HepG2 (cell line): ENCODE measurements at regions not wholly inside any gene's neighbourhood (a gene's known extent, or its start where the extent isn't known, plus 50 kb on each side); places are given as distances from the start of the nearest gene placed in this dataset.
A peak's percentile ranks its signal among the peaks of the same experiment; 100 is the strongest.

ENCODE experiments used
- ATAC-seq: fragments of 200-7000 bp; cut with Tn5 transposase; 3 replicates; pipeline ENCODE4 v1.9.1; 2020; ENCODE audit warnings: mild to moderate bottlenecking, moderate library complexity
- BruUV-seq: library from RNA; stranded (reverse); fragments of 400-500 nt; replicated peaks from 2 replicates; lab custom pipeline; 2021; lab: Mats Ljungman, UMichigan
- CTCF ChIA-PET: fragments of 300-600 bp; formaldehyde crosslinking; extraction: SDS; loops from one replicate; lab custom pipeline; 2021; ENCODE audit warnings: low total read pairs, inconsistent platforms, low intra/inter-chr PET ratio; lab: Yijun Ruan, JAX
- POLR2A ChIA-PET: fragments of 350-600 bp; sonication (Branson Sonifier 250); formaldehyde crosslinking; loops from one replicate; lab custom pipeline; 2020; ENCODE audit warnings: antibody characterized with exemption, inconsistent platforms; lab: Yijun Ruan, JAX
- DNase-seq: peaks from one replicate; pipeline ENCODE4 v3.0.0-alpha.2; 2015; ENCODE audit warnings: low spot score
- FAIRE-seq: peaks from 3 replicates; lab custom pipeline; 2011; peaks lifted over from hg19 to GRCh38; lab: Jason Lieb, UNC
- H2AFZ ChIP-seq: one replicate; pipeline ENCODE4 v1.6.1; 2011; ENCODE audit warnings: low read length, inconsistent platforms
- H3K27ac ChIP-seq: fragments of 300-600 bp; 3 replicates; pipeline ENCODE4 v1.8.0; 2011; ENCODE audit warnings: mixed run types, mild to moderate bottlenecking, mixed read lengths, low read length, inconsistent platforms; ENCODE audit not compliant: insufficient read depth; ENCODE audit errors: extremely low read length
- H3K27me3 ChIP-seq, 2 experiments: fragments of 200-600 bp in 1 of 2; 2 replicates in 1 of 2; 3 replicates in 1 of 2; pipeline versions ENCODE4 v1.6.0 to v1.8.0; 2011; ENCODE audit warnings: low read length in 2 of 2, mild to moderate bottlenecking in 2 of 2, moderate library complexity in 2 of 2, inconsistent platforms in 1 of 2; ENCODE audit not compliant: insufficient read depth in 2 of 2, control insufficient read depth in 1 of 2
- H3K36me3 ChIP-seq, 2 experiments: fragments of 200-600 bp in 1 of 2; replicated peaks in 1 of 2; 2 replicates in 1 of 2; 3 replicates in 1 of 2; pipeline versions ENCODE4 v1.5.1 to v1.8.0; 2011; ENCODE audit warnings: low read length in 2 of 2, inconsistent platforms in 1 of 2; ENCODE audit not compliant: insufficient read depth in 2 of 2, control insufficient read depth in 1 of 2
- H3K4me1 ChIP-seq: 2 replicates; pipeline ENCODE4 v1.5.1; 2012; ENCODE audit warnings: low read length, inconsistent platforms; ENCODE audit not compliant: insufficient read depth
- H3K4me2 ChIP-seq: 2 replicates; pipeline ENCODE4 v1.6.0; 2011; ENCODE audit warnings: low read depth, low read length, inconsistent platforms
- H3K4me3 ChIP-seq, 3 experiments: fragments of 200-600 bp in 1 of 3; sonication (generic), shearing (Covaris generic) in 1 of 3; replicated peaks in 1 of 3; 2 replicates each; pipeline ENCODE4 v1.5.1; 2011 to 2016; ENCODE audit warnings: low read length in 3 of 3, inconsistent platforms in 2 of 3, low read depth in 2 of 3, mild to moderate bottlenecking in 2 of 3, control low read depth in 1 of 3, mixed read lengths in 1 of 3; ENCODE audit not compliant: insufficient read depth in 1 of 3
- H3K79me2 ChIP-seq: one replicate; pipeline ENCODE4 v1.6.1; 2011; ENCODE audit warnings: low read length, inconsistent platforms; ENCODE audit not compliant: insufficient read depth
- H3K9ac ChIP-seq: 2 replicates; pipeline ENCODE4 v1.6.0; 2011; ENCODE audit warnings: mild to moderate bottlenecking, low read depth, low read length, inconsistent platforms; ENCODE audit not compliant: insufficient read depth
- H3K9me3 ChIP-seq: 2 replicates; pipeline ENCODE4 v1.5.1; 2012; ENCODE audit warnings: mild to moderate bottlenecking, low read length
- H4K20me1 ChIP-seq: 2 replicates; pipeline ENCODE4 v1.6.0; 2011; ENCODE audit warnings: inconsistent platforms, mild to moderate bottlenecking, low read length, moderate library complexity; ENCODE audit not compliant: insufficient read depth
- ARID3A ChIP-seq: IDR thresholded peaks from 2 replicates; pipeline ENCODE4 v1.6.1; 2012; ENCODE audit warnings: low read depth, low read length, improper control_type of control experiment
- CEBPB ChIP-seq: IDR thresholded peaks from 2 replicates; pipeline ENCODE4 v1.6.1; 2011; ENCODE audit warnings: low read depth, low read length, improper control_type of control experiment, borderline replicate concordance
- EHMT2 ChIP-seq: fragments of 200-600 bp; sonication (generic); IDR thresholded peaks from 2 replicates; pipeline ENCODE4 v1.7.0; 2017; ENCODE audit warnings: antibody characterized with exemption, low read depth, low read length, borderline replicate concordance
- ETS1 ChIP-seq: sonication (generic); formaldehyde crosslinking; IDR thresholded peaks from 2 replicates; pipeline ENCODE4 v1.4.0; 2020; ENCODE audit warnings: missing genetic modification reagents
- HIVEP1 ChIP-seq: sonication (generic); formaldehyde crosslinking; IDR thresholded peaks from 2 replicates; pipeline ENCODE4 v1.4.0; 2020; ENCODE audit warnings: mild to moderate bottlenecking, missing genetic modification reagents
- HMG20A ChIP-seq: IDR thresholded peaks from 2 replicates; pipeline ENCODE4 v1.6.1; 2016; ENCODE audit warnings: borderline replicate concordance
- KDM5A ChIP-seq: fragments of 200-600 bp; sonication (generic); IDR thresholded peaks from 2 replicates; pipeline ENCODE4 v1.7.0; 2018; ENCODE audit warnings: antibody characterized with exemption, mild to moderate bottlenecking, low read length, borderline replicate concordance
- KLF12 ChIP-seq: sonication (generic); formaldehyde crosslinking; IDR thresholded peaks from 2 replicates; pipeline ENCODE4 v1.4.0; 2020; ENCODE audit warnings: missing genetic modification reagents, borderline replicate concordance
- POLR2G ChIP-seq: fragments of 200-400 bp; formaldehyde crosslinking; IDR thresholded peaks from 2 replicates; pipeline ENCODE4 v1.6.1; 2018; ENCODE audit warnings: mild to moderate bottlenecking, low read depth, low read length, moderate library complexity
- TAF15 ChIP-seq: fragments of 200-400 bp; formaldehyde crosslinking; IDR thresholded peaks from one replicate; pipeline ENCODE4 v1.6.1; 2018; ENCODE audit warnings: mild to moderate bottlenecking, low read depth, low read length; ENCODE audit not compliant: poor library complexity, severe bottlenecking
- TMF1 ChIP-seq: sonication (generic); formaldehyde crosslinking; IDR thresholded peaks from 2 replicates; pipeline ENCODE4 v1.8.1; 2022; ENCODE audit warnings: low read depth, missing genetic modification reagents
- ZBTB3 ChIP-seq: sonication (generic); formaldehyde crosslinking; IDR thresholded peaks from 2 replicates; pipeline ENCODE4 v1.4.0; 2020; ENCODE audit warnings: low read depth, mild to moderate bottlenecking, moderate library complexity, missing genetic modification reagents, borderline replicate concordance
- ZC3H4 ChIP-seq: sonication (generic); formaldehyde crosslinking; IDR thresholded peaks from 2 replicates; pipeline ENCODE4 v1.4.0; 2020; ENCODE audit warnings: missing genetic modification reagents, borderline replicate concordance
- ZNF556 ChIP-seq: sonication (generic); formaldehyde crosslinking; IDR thresholded peaks from 2 replicates; pipeline ENCODE4 v1.4.0; 2020; ENCODE audit warnings: mild to moderate bottlenecking, missing genetic modification reagents, borderline replicate concordance
- ZNF557 ChIP-seq: sonication (generic); formaldehyde crosslinking; IDR thresholded peaks from 2 replicates; pipeline ENCODE4 v1.4.0; 2020; ENCODE audit warnings: missing genetic modification reagents
- ZNF670 ChIP-seq: sonication (generic); formaldehyde crosslinking; IDR thresholded peaks from 2 replicates; pipeline ENCODE4 v1.8.0; 2022; ENCODE audit warnings: mild to moderate bottlenecking, missing genetic modification reagents, borderline replicate concordance
- ZNF776 ChIP-seq: sonication (generic); formaldehyde crosslinking; IDR thresholded peaks from 2 replicates; pipeline ENCODE4 v1.4.0; 2020; ENCODE audit warnings: mild to moderate bottlenecking, missing genetic modification reagents
- ZNF800 ChIP-seq: sonication (generic); formaldehyde crosslinking; IDR thresholded peaks from 2 replicates; pipeline ENCODE4 v1.4.0; 2020; ENCODE audit warnings: missing genetic modification reagents
- WGBS: methylation state at CpG from one replicate; pipeline ENCODE4 v1.1.6; 2017; ENCODE audit warnings: low lambda C conversion rate; 5-methylcytosine and 5-hydroxymethylcytosine counted together
- in situ Hi-C: cut with HindIII; loops from 2 replicates; pipeline ENCODE4 v1.10.0; 2017; ENCODE audit warnings: low pct_unique_long_range_greater_than_20kb; ENCODE audit not compliant: extremely low pct_ligation_motif_present
- intact Hi-C: fragments of 100-400 bp; cut with micrococcal nuclease; formaldehyde crosslinking; loops from one replicate; pipeline ENCODE4 v1.10.0; 2022; ENCODE audit not compliant: unreplicated experiment

- no peak for FAIRE-seq
- POLR2A ChIA-PET, result no interaction called here
Observed at GRCh38 chr6:3966426-3966825, 112.5 kb downstream of the FAM217A start.

GRCh38 chr6:3970097-3970496, 108.8 kb downstream of the FAM217A start:
- no TSS peak for BruUV-seq
- intact Hi-C loops, result no loop called here
- TF ChIP-seq HIVEP1 (CRISPR knock-in tag) (no peak), ZNF800 (CRISPR knock-in tag) (no peak), ZNF557 (no peak), POLR2G (no peak), TAF15 (no peak), ZNF556 (CRISPR knock-in tag) (no peak), ZNF670 (no peak), ZBTB3 (CRISPR knock-in tag) (no peak), ARID3A (no peak), ZC3H4 (CRISPR knock-in tag) (no peak), HMG20A (CRISPR knock-in tag) (no peak), ETS1 (CRISPR knock-in tag) (no peak), ZNF776 (CRISPR knock-in tag) (no peak)

More at GRCh38 chr6:3966426-3966825, 112.5 kb downstream of the FAM217A start:
- Histone ChIP-seq H3K79me2 (no peaks in the 10 kb centered on the region), H3K27me3 (peaks cover 1 to 10% of the 10 kb centered on the region in 2 experiments; a peak in 3 of 5 replicates), H3K4me3 (no peak overlapping the region), H4K20me1 (no peaks in the 10 kb centered on the region), H2AFZ (no peak overlapping the region), H3K9ac (no peak overlapping the region), H3K4me2 (no peak overlapping the region), H3K27ac (no peak overlapping the region), H3K4me1 (peaks cover 23% of the 10 kb centered on the region), H3K36me3 (no peaks in the 10 kb centered on the region), H3K9me3 (no peaks in the 10 kb centered on the region)
- CTCF ChIA-PET, result no interaction called here
- WGBS, result 71% methylated on average over 9 of the region's 9 CpGs
- no peak for ATAC-seq
- intact Hi-C loops (no loop called here), in situ Hi-C loops (no loop called here)
- TF ChIP-seq TMF1 (CRISPR knock-in tag), result no peak
- 0 out of 2 replicates have a peak, but pooled peaks have one; percentile 6 for TF ChIP-seq CEBPB
- no peak for TF ChIP-seq EHMT2
- no peak for TF ChIP-seq KDM5A
- TF ChIP-seq KLF12 (CRISPR knock-in tag), result no peak
- no TSS peak for BruUV-seq
- no peak for DNase-seq

More at GRCh38 chr6:3970097-3970496, 108.8 kb downstream of the FAM217A start:
- Histone ChIP-seq H3K79me2 (no peaks in the 10 kb centered on the region), H3K9me3 (no peaks in the 10 kb centered on the region), H3K4me2 (no peak overlapping the region), H3K4me3 (no peak overlapping the region), H4K20me1 (no peaks in the 10 kb centered on the region), H3K9ac (no peak overlapping the region), H3K27me3 (peaks cover 1 to 2% of the 10 kb centered on the region in 2 experiments; a peak in 1 of 5 replicates), H2AFZ (no peak overlapping the region), H3K27ac (no peak overlapping the region), H3K4me1 (peaks cover 9% of the 10 kb centered on the region), H3K36me3 (no peaks in the 10 kb centered on the region)
- ChIA-PET CTCF (no interaction called here), POLR2A (no interaction called here)
- in situ Hi-C loops, result no loop called here
- 61% methylated on average over 5 of the region's 5 CpGs for WGBS
- DNase-seq, result no peak
- no peak for FAIRE-seq
- no peak for ATAC-seq
